HCT116 (cell line): ENCODE measurements at regions not wholly inside any gene's neighbourhood (a gene's known extent, or its start where the extent isn't known, plus 50 kb on each side); places are given as distances from the start of the nearest gene placed in this dataset.
A peak's percentile ranks its signal among the peaks of the same experiment; 100 is the strongest.

Experiments used
- ATAC-seq: fragments of 200-7000 bp; cut with Tn5 transposase; 2 replicates; pipeline ENCODE4 v1.9.1; 2020; ENCODE audit warnings: mild to moderate bottlenecking, moderate library complexity
- BruUV-seq: library from RNA; stranded (reverse); fragments of 400-500 nt; replicated peaks from 2 replicates; lab custom pipeline; 2021; lab: Mats Ljungman, UMichigan
- CTCF ChIA-PET: fragments of 300-600 bp; sonication (Branson Sonifier 250); formaldehyde crosslinking; loops from one replicate; lab custom pipeline; 2021; ENCODE audit warnings: antibody characterized with exemption; lab: Charles Lee
- POLR2A ChIA-PET: fragments of 300-600, 350-600 bp; sonication (Branson Sonifier 250); formaldehyde crosslinking; loops from one replicate; lab custom pipeline; 2021; ENCODE audit warnings: antibody characterized with exemption; lab: Charles Lee
- RAD21 ChIA-PET, 2 experiments: fragments of 300-600 bp; sonication (Branson Sonifier 250); formaldehyde crosslinking; loops; one replicate each; lab custom pipeline; 2023; ENCODE audit warnings: low total read pairs in 2 of 2; ENCODE audit not compliant: uncharacterized antibody in 2 of 2, unreplicated experiment in 2 of 2, low non-redundant PET in 1 of 2; lab: Charles Lee
- DNase-seq: peaks from one replicate; pipeline ENCODE4 v3.0.0-alpha.2; 2010; ENCODE audit warnings: low read depth, low spot score
- H2AFZ ChIP-seq: fragments of 200-600 bp; shearing (Covaris generic), sonication (generic); 2 replicates; pipeline ENCODE4 v1.6.1; 2017; ENCODE audit warnings: low read depth, mixed run types, mixed read lengths, antibody characterized with exemption, low read length; ENCODE audit not compliant: poor library complexity, severe bottlenecking
- H3K27ac ChIP-seq: 2 replicates; pipeline ENCODE4 v1.5.1; 2012; ENCODE audit warnings: low read depth, low read length
- H3K27me3 ChIP-seq: fragments of 200-600 bp; sonication (generic); 2 replicates; pipeline ENCODE4 v1.6.1; 2016; ENCODE audit warnings: mixed run types, low read length, mixed read lengths; ENCODE audit not compliant: insufficient read depth
- H3K36me3 ChIP-seq, 2 experiments: fragments of 200-500 bp in 1 of 2; fragments of 200-600 bp in 1 of 2; sonication (Bioruptor generic) in 1 of 2; sonication (generic) in 1 of 2; 2 replicates each; pipeline versions ENCODE4 v1.5.1 to v1.6.1; 2014 to 2016; ENCODE audit warnings: low read length in 2 of 2, inconsistent platforms in 1 of 2, mixed read lengths in 1 of 2, mixed run types in 1 of 2; ENCODE audit not compliant: insufficient read depth in 2 of 2, control insufficient read depth in 1 of 2
- H3K4me1 ChIP-seq, 2 experiments: fragments of 200-600 bp in 1 of 2; sonication (generic) in 1 of 2; 2 replicates each; pipeline versions ENCODE4 v1.5.1 to v1.6.1; 2012 to 2017; ENCODE audit warnings: low read length in 2 of 2, inconsistent platforms in 1 of 2, mild to moderate bottlenecking in 1 of 2, mixed read lengths in 1 of 2, mixed run types in 1 of 2, moderate library complexity in 1 of 2; ENCODE audit not compliant: insufficient read depth in 2 of 2, control insufficient read depth in 1 of 2
- H3K4me2 ChIP-seq: fragments of 200-600 bp; sonication (generic); 2 replicates; pipeline ENCODE4 v1.6.1; 2017; ENCODE audit warnings: mixed run types, low read length, mixed read lengths
- H3K4me3 ChIP-seq, 2 experiments: fragments of 200-600 bp in 1 of 2; sonication (generic) in 1 of 2; replicated peaks in 1 of 2; 2 replicates each; pipeline ENCODE4 v1.5.1; 2011 to 2016; ENCODE audit warnings: low read length in 2 of 2, control low read depth in 1 of 2, low read depth in 1 of 2, mild to moderate bottlenecking in 1 of 2, mixed read lengths in 1 of 2, mixed run types in 1 of 2
- H3K79me2 ChIP-seq: fragments of 200-600 bp; sonication (generic); 2 replicates; pipeline ENCODE4 v1.6.1; 2017; ENCODE audit warnings: mild to moderate bottlenecking, mixed run types, low read length, moderate library complexity, mixed read lengths; ENCODE audit not compliant: insufficient read depth
- H3K9ac ChIP-seq: fragments of 200-600 bp; sonication (generic); 2 replicates; pipeline ENCODE4 v1.6.1; 2016; ENCODE audit warnings: low read length, mixed read lengths
- H3K9me2 ChIP-seq: fragments of 200-600 bp; sonication (generic), shearing (Covaris generic); 2 replicates; pipeline ENCODE4 v1.6.1; 2017; ENCODE audit warnings: mixed run types, mild to moderate bottlenecking, moderate library complexity; ENCODE audit not compliant: insufficient read depth
- H3K9me3 ChIP-seq, 2 experiments: fragments of 200-500 bp in 1 of 2; fragments of 200-600 bp in 1 of 2; sonication (Bioruptor generic) in 1 of 2; sonication (generic) in 1 of 2; 2 replicates each; pipeline ENCODE4 v1.6.1; 2014 to 2017; ENCODE audit warnings: low read length in 2 of 2, mixed read lengths in 2 of 2, inconsistent platforms in 1 of 2, low read depth in 1 of 2, mild to moderate bottlenecking in 1 of 2, mixed run types in 1 of 2, moderate library complexity in 1 of 2; ENCODE audit not compliant: control insufficient read depth in 1 of 2, insufficient read depth in 1 of 2
- H4K20me1 ChIP-seq: fragments of 200-600 bp; sonication (generic), shearing (Covaris generic); 2 replicates; pipeline ENCODE4 v1.6.1; 2017; ENCODE audit warnings: mixed run types, mild to moderate bottlenecking, moderate library complexity; ENCODE audit not compliant: insufficient read depth
- CBX3 ChIP-seq: IDR thresholded peaks from 2 replicates; pipeline ENCODE4 v1.6.1; 2012; ENCODE audit warnings: low read depth
- EGR1 ChIP-seq: IDR thresholded peaks from 2 replicates; pipeline ENCODE4 v1.6.1; 2012; ENCODE audit warnings: low read depth
- ELF1 ChIP-seq: IDR thresholded peaks from 2 replicates; pipeline ENCODE4 v1.6.1; 2012; ENCODE audit warnings: low read depth, borderline replicate concordance
- EZH2 ChIP-seq: fragments of 200-600 bp; sonication (generic); IDR thresholded peaks from 2 replicates; pipeline ENCODE4 v1.6.1; 2017; ENCODE audit warnings: antibody characterized with exemption, mixed run types
- EZH2phosphoT487 ChIP-seq: fragments of 200-600 bp; IDR thresholded peaks from 2 replicates; pipeline ENCODE4 v1.6.1; 2018; ENCODE audit warnings: antibody characterized with exemption, borderline replicate concordance
- FOSL1 ChIP-seq: IDR thresholded peaks from 2 replicates; pipeline ENCODE4 v1.6.1; 2012; ENCODE audit warnings: low read depth
- JUND ChIP-seq: IDR thresholded peaks from 2 replicates; pipeline ENCODE4 v1.6.1; 2012
- POLR2A ChIP-seq: IDR thresholded peaks from 2 replicates; pipeline ENCODE4 v1.7.0; 2011; ENCODE audit warnings: borderline replicate concordance; ENCODE audit not compliant: insufficient read depth, insufficient read length; ENCODE audit errors: extremely low read depth
- POLR2AphosphoS5 ChIP-seq: IDR thresholded peaks from 2 replicates; pipeline ENCODE4 v1.6.1; 2011; ENCODE audit warnings: mild to moderate bottlenecking, low read depth, low read length, moderate library complexity
- RAD21 ChIP-seq: IDR thresholded peaks from 2 replicates; pipeline ENCODE4 v1.6.1; 2012; ENCODE audit warnings: low read depth, mild to moderate bottlenecking
- SP1 ChIP-seq: IDR thresholded peaks from 2 replicates; pipeline ENCODE4 v1.6.1; 2012; ENCODE audit warnings: low read depth
- SRF ChIP-seq: IDR thresholded peaks from 2 replicates; pipeline ENCODE4 v1.6.1; 2012; ENCODE audit warnings: low read depth
- TCF7L2 ChIP-seq: IDR thresholded peaks from 2 replicates; pipeline ENCODE4 v1.7.0; 2011; ENCODE audit warnings: borderline replicate concordance, inconsistent platforms; ENCODE audit not compliant: insufficient read depth, insufficient read length; ENCODE audit errors: extremely low read depth
- ZFX ChIP-seq: fragments of 450-650 bp; IDR thresholded peaks from 2 replicates; pipeline ENCODE4 v1.6.1; 2017
- ZNF274 ChIP-seq: fragments of 200-500 bp; sonication (Bioruptor generic); IDR thresholded peaks from 2 replicates; pipeline ENCODE4 v1.6.1; 2014; ENCODE audit warnings: mild to moderate bottlenecking, low read depth, low read length, inconsistent platforms
- intact Hi-C: fragments of 100-400 bp; cut with micrococcal nuclease; formaldehyde crosslinking; loops from 2 replicates; pipeline ENCODE4 v1.10.0; 2022
- TF ChIP-seq, protein P1 (sequence below), 3 experiments: fragments of 200-600 bp in 1 of 3; sonication (generic) in 1 of 3; IDR thresholded peaks in 2 of 3; conservative IDR thresholded peaks in 1 of 3; 2 replicates each; pipeline ENCODE4 v1.5.1; 2012 to 2017; ENCODE audit warnings: low read depth in 2 of 3, low read length in 2 of 3, antibody characterized with exemption in 1 of 3, borderline replicate concordance in 1 of 3, control low read depth in 1 of 3, mild to moderate bottlenecking in 1 of 3, mixed read lengths in 1 of 3, mixed run types in 1 of 3, moderate library complexity in 1 of 3; ENCODE audit not compliant: insufficient read depth in 1 of 3
- TF ChIP-seq, protein P2 (sequence below): IDR thresholded peaks from 2 replicates; pipeline ENCODE4 v1.6.1; 2012
- TF ChIP-seq, protein P3 (sequence below): IDR thresholded peaks from 2 replicates; pipeline ENCODE4 v1.6.1; 2012
- TF ChIP-seq, protein P4 (sequence below): IDR thresholded peaks from 2 replicates; pipeline ENCODE4 v1.6.1; 2011; ENCODE audit warnings: mild to moderate bottlenecking, low read length, moderate library complexity; ENCODE audit not compliant: insufficient replicate concordance; ENCODE audit errors: extremely low read depth
- TF ChIP-seq, protein P5 (sequence below): IDR thresholded peaks from 2 replicates; pipeline ENCODE4 v1.6.1; 2012; ENCODE audit warnings: low read depth

DNA sequence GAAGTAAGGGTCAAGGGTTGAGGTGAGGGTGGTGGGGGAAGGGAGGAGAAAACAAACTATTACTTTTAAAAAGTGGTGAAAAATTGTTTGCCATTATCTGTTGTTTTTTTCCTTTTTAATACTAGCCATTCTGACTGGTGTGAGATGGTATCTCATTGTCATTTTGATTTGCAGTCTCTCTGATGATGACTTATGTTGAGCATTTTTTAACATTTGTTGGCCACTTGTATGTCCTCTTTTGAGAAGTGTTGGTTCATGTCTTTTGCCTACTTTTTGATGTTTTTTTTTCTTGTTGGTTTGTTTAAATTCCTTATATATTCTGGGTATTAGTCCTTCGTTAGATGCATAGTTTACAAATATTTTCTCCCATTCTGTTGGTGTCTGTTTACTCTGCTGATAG lies 185.9 kb upstream of the ANKRD28 start:
- ATAC-seq (no peak), DNase-seq (no peak)
- Histone ChIP-seq H3K79me2 (no peaks in the 10 kb centered on the region), H4K20me1 (no peaks in the 10 kb centered on the region), H3K36me3 (no peaks in the 10 kb centered on the region), H2AFZ (peak overlapping the region; percentile 73), H3K9ac (no peak overlapping the region), H3K27me3 (no peaks in the 10 kb centered on the region), H3K4me1 (peaks cover 0 to 11% of the 10 kb centered on the region in 2 experiments; a peak in 2 of 4 replicates), H3K27ac (no peak overlapping the region), H3K9me2 (no peaks in the 10 kb centered on the region), H3K9me3 (no peaks in the 10 kb centered on the region), H3K4me3 (no peak overlapping the region), H3K4me2 (no peak overlapping the region)
- RAD21 ChIA-PET: no interaction called here
- POLR2A ChIA-PET: no interaction called here
- CTCF ChIA-PET: interaction anchor here (0.6 kb wide), 1 partner anchor 92 kb away, joined by 3 read pairs; no protein-coding TSS in a partner anchor
- intact Hi-C loops: no loop called here
- TF ChIP-seq, protein P1, sequence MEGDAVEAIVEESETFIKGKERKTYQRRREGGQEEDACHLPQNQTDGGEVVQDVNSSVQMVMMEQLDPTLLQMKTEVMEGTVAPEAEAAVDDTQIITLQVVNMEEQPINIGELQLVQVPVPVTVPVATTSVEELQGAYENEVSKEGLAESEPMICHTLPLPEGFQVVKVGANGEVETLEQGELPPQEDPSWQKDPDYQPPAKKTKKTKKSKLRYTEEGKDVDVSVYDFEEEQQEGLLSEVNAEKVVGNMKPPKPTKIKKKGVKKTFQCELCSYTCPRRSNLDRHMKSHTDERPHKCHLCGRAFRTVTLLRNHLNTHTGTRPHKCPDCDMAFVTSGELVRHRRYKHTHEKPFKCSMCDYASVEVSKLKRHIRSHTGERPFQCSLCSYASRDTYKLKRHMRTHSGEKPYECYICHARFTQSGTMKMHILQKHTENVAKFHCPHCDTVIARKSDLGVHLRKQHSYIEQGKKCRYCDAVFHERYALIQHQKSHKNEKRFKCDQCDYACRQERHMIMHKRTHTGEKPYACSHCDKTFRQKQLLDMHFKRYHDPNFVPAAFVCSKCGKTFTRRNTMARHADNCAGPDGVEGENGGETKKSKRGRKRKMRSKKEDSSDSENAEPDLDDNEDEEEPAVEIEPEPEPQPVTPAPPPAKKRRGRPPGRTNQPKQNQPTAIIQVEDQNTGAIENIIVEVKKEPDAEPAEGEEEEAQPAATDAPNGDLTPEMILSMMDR (IDR thresholded peaks at IDR 0.05 in 2 of 3, conservative IDR thresholded peaks at IDR 0.05 in 1 of 3; ENCODE audit: borderline replicate concordance in 1 of 3, insufficient read depth in 1 of 3, low read depth in 2 of 3, low read length in 2 of 3): no peak
- TF ChIP-seq FOSL1 (no peak), EZH2phosphoT487 (no peak), ZFX (no peak), SP1 (no peak), RAD21 (no peak), SRF (no peak), TCF7L2 (no peak), POLR2AphosphoS5 (no peak), EZH2 (no peak), ELF1 (no peak), CBX3 (no peak), ZNF274 (no peak), EGR1 (no peak), POLR2A (no peak), JUND (no peak)
- TF ChIP-seq, protein P2, sequence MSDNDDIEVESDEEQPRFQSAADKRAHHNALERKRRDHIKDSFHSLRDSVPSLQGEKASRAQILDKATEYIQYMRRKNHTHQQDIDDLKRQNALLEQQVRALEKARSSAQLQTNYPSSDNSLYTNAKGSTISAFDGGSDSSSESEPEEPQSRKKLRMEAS: no peak
- TF ChIP-seq, protein P3, sequence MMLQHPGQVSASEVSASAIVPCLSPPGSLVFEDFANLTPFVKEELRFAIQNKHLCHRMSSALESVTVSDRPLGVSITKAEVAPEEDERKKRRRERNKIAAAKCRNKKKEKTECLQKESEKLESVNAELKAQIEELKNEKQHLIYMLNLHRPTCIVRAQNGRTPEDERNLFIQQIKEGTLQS: no peak
- TF ChIP-seq, protein P4, sequence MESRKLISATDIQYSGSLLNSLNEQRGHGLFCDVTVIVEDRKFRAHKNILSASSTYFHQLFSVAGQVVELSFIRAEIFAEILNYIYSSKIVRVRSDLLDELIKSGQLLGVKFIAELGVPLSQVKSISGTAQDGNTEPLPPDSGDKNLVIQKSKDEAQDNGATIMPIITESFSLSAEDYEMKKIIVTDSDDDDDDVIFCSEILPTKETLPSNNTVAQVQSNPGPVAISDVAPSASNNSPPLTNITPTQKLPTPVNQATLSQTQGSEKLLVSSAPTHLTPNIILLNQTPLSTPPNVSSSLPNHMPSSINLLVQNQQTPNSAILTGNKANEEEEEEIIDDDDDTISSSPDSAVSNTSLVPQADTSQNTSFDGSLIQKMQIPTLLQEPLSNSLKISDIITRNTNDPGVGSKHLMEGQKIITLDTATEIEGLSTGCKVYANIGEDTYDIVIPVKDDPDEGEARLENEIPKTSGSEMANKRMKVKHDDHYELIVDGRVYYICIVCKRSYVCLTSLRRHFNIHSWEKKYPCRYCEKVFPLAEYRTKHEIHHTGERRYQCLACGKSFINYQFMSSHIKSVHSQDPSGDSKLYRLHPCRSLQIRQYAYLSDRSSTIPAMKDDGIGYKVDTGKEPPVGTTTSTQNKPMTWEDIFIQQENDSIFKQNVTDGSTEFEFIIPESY: no peak
- TF ChIP-seq, protein P5, sequence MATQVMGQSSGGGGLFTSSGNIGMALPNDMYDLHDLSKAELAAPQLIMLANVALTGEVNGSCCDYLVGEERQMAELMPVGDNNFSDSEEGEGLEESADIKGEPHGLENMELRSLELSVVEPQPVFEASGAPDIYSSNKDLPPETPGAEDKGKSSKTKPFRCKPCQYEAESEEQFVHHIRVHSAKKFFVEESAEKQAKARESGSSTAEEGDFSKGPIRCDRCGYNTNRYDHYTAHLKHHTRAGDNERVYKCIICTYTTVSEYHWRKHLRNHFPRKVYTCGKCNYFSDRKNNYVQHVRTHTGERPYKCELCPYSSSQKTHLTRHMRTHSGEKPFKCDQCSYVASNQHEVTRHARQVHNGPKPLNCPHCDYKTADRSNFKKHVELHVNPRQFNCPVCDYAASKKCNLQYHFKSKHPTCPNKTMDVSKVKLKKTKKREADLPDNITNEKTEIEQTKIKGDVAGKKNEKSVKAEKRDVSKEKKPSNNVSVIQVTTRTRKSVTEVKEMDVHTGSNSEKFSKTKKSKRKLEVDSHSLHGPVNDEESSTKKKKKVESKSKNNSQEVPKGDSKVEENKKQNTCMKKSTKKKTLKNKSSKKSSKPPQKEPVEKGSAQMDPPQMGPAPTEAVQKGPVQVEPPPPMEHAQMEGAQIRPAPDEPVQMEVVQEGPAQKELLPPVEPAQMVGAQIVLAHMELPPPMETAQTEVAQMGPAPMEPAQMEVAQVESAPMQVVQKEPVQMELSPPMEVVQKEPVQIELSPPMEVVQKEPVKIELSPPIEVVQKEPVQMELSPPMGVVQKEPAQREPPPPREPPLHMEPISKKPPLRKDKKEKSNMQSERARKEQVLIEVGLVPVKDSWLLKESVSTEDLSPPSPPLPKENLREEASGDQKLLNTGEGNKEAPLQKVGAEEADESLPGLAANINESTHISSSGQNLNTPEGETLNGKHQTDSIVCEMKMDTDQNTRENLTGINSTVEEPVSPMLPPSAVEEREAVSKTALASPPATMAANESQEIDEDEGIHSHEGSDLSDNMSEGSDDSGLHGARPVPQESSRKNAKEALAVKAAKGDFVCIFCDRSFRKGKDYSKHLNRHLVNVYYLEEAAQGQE: no peak
- no TSS peak for BruUV-seq
